CD4-positive, CD25-positive, alpha-beta regulatory T cell (primary cell): ENCODE measurements at regions not wholly inside any gene's neighbourhood (a gene's known extent, or its start where the extent isn't known, plus 50 kb on each side); places are given as distances from the start of the nearest gene placed in this dataset.
A peak's percentile ranks its signal among the peaks of the same experiment; 100 is the strongest.

Source experiments
- ATAC-seq, 2 donors: fragments of 150-1000 bp; cut with Tn5 transposase; one replicate each; pipeline ENCODE4 v1.10.0; 2021; ENCODE audit warnings: low read depth in 2 of 2, moderate number of reproducible peaks in 2 of 2, moderate library complexity in 1 of 2
- DNase-seq, 3 donors: peaks; one replicate each; pipeline versions ENCODE4 v3.0.0 to v3.0.0-alpha.2; 2012 to 2022; ENCODE audit warnings: mixed read lengths in 1 of 3
- H3K27ac ChIP-seq: one replicate; pipeline ENCODE4 v1.7.0; 2013; ENCODE audit warnings: mild to moderate bottlenecking, low read length; ENCODE audit not compliant: insufficient read depth, poor library complexity, severe bottlenecking
- H3K27me3 ChIP-seq: one replicate; pipeline ENCODE4 v1.7.0; 2013; ENCODE audit warnings: low read length; ENCODE audit not compliant: control insufficient read depth, insufficient read depth
- H3K36me3 ChIP-seq: one replicate; pipeline ENCODE4 v1.7.0; 2013; ENCODE audit warnings: mild to moderate bottlenecking, low read length, moderate library complexity; ENCODE audit not compliant: control insufficient read depth, insufficient read depth
- H3K4me1 ChIP-seq: 2 replicates; pipeline ENCODE4 v1.7.0; 2013; ENCODE audit warnings: mild to moderate bottlenecking, low read length; ENCODE audit not compliant: insufficient read depth, control insufficient read depth, poor library complexity, severe bottlenecking
- H3K4me3 ChIP-seq: one replicate; pipeline ENCODE4 v1.7.0; 2013; ENCODE audit warnings: low read depth, mild to moderate bottlenecking, low read length, moderate library complexity
- H3K9me3 ChIP-seq, 2 experiments: 1 replicate in 1 of 2; 2 replicates in 1 of 2; pipeline ENCODE4 v1.7.0; 2013; ENCODE audit warnings: low read length in 2 of 2, mild to moderate bottlenecking in 1 of 2, moderate library complexity in 1 of 2; ENCODE audit not compliant: control insufficient read depth in 2 of 2
- H3K27ac Mint-ChIP-seq, 3 donors: one replicate each; pipeline ENCODE4 v1.8.0; 2020 to 2022; ENCODE audit warnings: mild to moderate bottlenecking in 3 of 3, mixed read lengths in 3 of 3, moderate library complexity in 2 of 3
- H3K27me3 Mint-ChIP-seq: one replicate; pipeline ENCODE4 v1.8.0; 2022; ENCODE audit warnings: mild to moderate bottlenecking, mixed read lengths
- H3K36me3 Mint-ChIP-seq: one replicate; pipeline ENCODE4 v1.8.0; 2020; ENCODE audit warnings: mixed read lengths
- H3K4me1 Mint-ChIP-seq, 4 donors: one replicate each; pipeline ENCODE4 v1.8.0; 2020 to 2022; ENCODE audit warnings: mixed read lengths in 4 of 4, mild to moderate bottlenecking in 1 of 4
- H3K4me3 Mint-ChIP-seq, 4 donors: one replicate each; pipeline ENCODE4 v1.8.0; 2020 to 2022; ENCODE audit warnings: mild to moderate bottlenecking in 4 of 4, mixed read lengths in 4 of 4, moderate library complexity in 3 of 4
- H3K9me3 Mint-ChIP-seq, 7 donors: one replicate each; pipeline ENCODE4 v1.8.0; 2020 to 2022; ENCODE audit warnings: mixed read lengths in 7 of 7, mild to moderate bottlenecking in 3 of 7, moderate library complexity in 2 of 7

- Histone ChIP-seq H3K36me3 (no peaks in the 10 kb centered on the region), H3K27ac (no peak overlapping the region), H3K9me3 (no peaks in the 10 kb centered on the region), H3K4me1 (no peaks in the 10 kb centered on the region), H3K4me3 (no peak overlapping the region), H3K27me3 (no peaks in the 10 kb centered on the region)
- H3K9me3 Mint-ChIP-seq: peaks cover 0 to 8% (median 3%) of the 10 kb centered on the region in 7 donors
- DNase-seq (no peak), ATAC-seq (no peak)
- no peaks in the 10 kb centered on the region for H3K36me3 Mint-ChIP-seq
- H3K27ac Mint-ChIP-seq: no peak overlapping the region
- H3K4me3 Mint-ChIP-seq: no peak overlapping the region
- H3K27me3 Mint-ChIP-seq: peaks cover 5% of the 10 kb centered on the region
- H3K4me1 Mint-ChIP-seq: no peaks in the 10 kb centered on the region
These were observed 136.6 kb downstream of the PIK3R1 start for GRCh38 chr5:68352166-68352565.

- H3K9me3 Mint-ChIP-seq: peaks cover 0 to 3% (median 0%) of the 10 kb centered on the region in 7 donors
- no peak for ATAC-seq
- peaks cover 9% of the 10 kb centered on the region for H3K27me3 Mint-ChIP-seq
These were observed 138.0 kb downstream of the PIK3R1 start for GRCh38 chr5:68353605-68354004.

GRCh38 chr5:68354315-68354714 is 138.8 kb downstream of the PIK3R1 start:
- DNase-seq: no peak
- H3K27ac Mint-ChIP-seq: no peak overlapping the region
- ATAC-seq: no peak
- H3K27me3 Mint-ChIP-seq: peaks cover 9% of the 10 kb centered on the region
- H3K4me3 ChIP-seq: no peak overlapping the region
- H3K4me3 Mint-ChIP-seq: no peak overlapping the region
- H3K9me3 ChIP-seq: no peaks in the 10 kb centered on the region
- peaks cover 0 to 3% (median 0%) of the 10 kb centered on the region in 7 donors for H3K9me3 Mint-ChIP-seq
- H3K36me3 Mint-ChIP-seq: no peaks in the 10 kb centered on the region
- H3K27ac ChIP-seq: no peak overlapping the region
- no peaks in the 10 kb centered on the region for H3K36me3 ChIP-seq
- H3K4me1 ChIP-seq: no peaks in the 10 kb centered on the region
- H3K27me3 ChIP-seq: no peaks in the 10 kb centered on the region
- H3K4me1 Mint-ChIP-seq: no peaks in the 10 kb centered on the region

More at GRCh38 chr5:68353605-68354004, 138.0 kb downstream of the PIK3R1 start:
- Mint-ChIP-seq H3K36me3 (no peaks in the 10 kb centered on the region), H3K4me1 (no peaks in the 10 kb centered on the region), H3K4me3 (no peak overlapping the region), H3K27ac (no peak overlapping the region)
- DNase-seq: no peak
- no peak overlapping the region for H3K4me3 ChIP-seq
- no peaks in the 10 kb centered on the region for H3K27me3 ChIP-seq
- H3K36me3 ChIP-seq: no peaks in the 10 kb centered on the region
- H3K9me3 ChIP-seq: no peaks in the 10 kb centered on the region
- H3K4me1 ChIP-seq: no peaks in the 10 kb centered on the region
- no peak overlapping the region for H3K27ac ChIP-seq

GRCh38 chr5:68356216-68356615 is 140.7 kb downstream of the PIK3R1 start:
- Histone ChIP-seq H3K4me1 (no peaks in the 10 kb centered on the region), H3K4me3 (no peak overlapping the region), H3K9me3 (no peaks in the 10 kb centered on the region), H3K27ac (no peak overlapping the region), H3K27me3 (no peaks in the 10 kb centered on the region), H3K36me3 (no peaks in the 10 kb centered on the region)
- no peak overlapping the region for H3K27ac Mint-ChIP-seq
- no peak overlapping the region for H3K4me3 Mint-ChIP-seq
- peaks cover 18% of the 10 kb centered on the region for H3K27me3 Mint-ChIP-seq
- no peak for ATAC-seq
- H3K4me1 Mint-ChIP-seq: no peaks in the 10 kb centered on the region
- H3K36me3 Mint-ChIP-seq: no peaks in the 10 kb centered on the region
- peaks cover 0 to 5% (median 0%) of the 10 kb centered on the region in 7 donors for H3K9me3 Mint-ChIP-seq
- DNase-seq: no peak

GRCh38 chr5:68356623-68357022 is 141.1 kb downstream of the PIK3R1 start:
- Histone ChIP-seq H3K4me3 (no peak overlapping the region), H3K9me3 (no peaks in the 10 kb centered on the region), H3K27me3 (no peaks in the 10 kb centered on the region), H3K36me3 (no peaks in the 10 kb centered on the region), H3K27ac (no peak overlapping the region), H3K4me1 (no peaks in the 10 kb centered on the region)
- Mint-ChIP-seq H3K27me3 (peaks cover 18% of the 10 kb centered on the region), H3K4me1 (no peaks in the 10 kb centered on the region), H3K4me3 (no peak overlapping the region), H3K9me3 (peaks cover 0 to 5% (median 0%) of the 10 kb centered on the region in 7 donors), H3K27ac (no peak overlapping the region), H3K36me3 (no peaks in the 10 kb centered on the region)
- no peak for ATAC-seq
- DNase-seq: no peak

GRCh38 chr5:68359699-68360098 is 144.1 kb downstream of the PIK3R1 start:
- ATAC-seq: no peak
- H3K4me1 ChIP-seq: no peaks in the 10 kb centered on the region
- H3K4me3 Mint-ChIP-seq: no peak overlapping the region
- H3K27me3 ChIP-seq: peaks cover 2% of the 10 kb centered on the region
- H3K9me3 ChIP-seq: peaks cover 0 to 3% of the 10 kb centered on the region in 2 experiments
- no peaks in the 10 kb centered on the region for H3K4me1 Mint-ChIP-seq
- H3K27ac Mint-ChIP-seq: no peak overlapping the region
- H3K27ac ChIP-seq: no peak overlapping the region
- no peak overlapping the region for H3K4me3 ChIP-seq
- H3K36me3 ChIP-seq: no peaks in the 10 kb centered on the region
- no peaks in the 10 kb centered on the region for H3K36me3 Mint-ChIP-seq
- peaks cover 0 to 2% (median 0%) of the 10 kb centered on the region in 7 donors for H3K9me3 Mint-ChIP-seq
- no peak for DNase-seq
- H3K27me3 Mint-ChIP-seq: peaks cover 24% of the 10 kb centered on the region

- ATAC-seq (no peak), DNase-seq (no peak)
- Histone ChIP-seq H3K27me3 (peaks cover 2% of the 10 kb centered on the region), H3K9me3 (peaks cover 0 to 3% of the 10 kb centered on the region in 2 experiments), H3K4me1 (no peaks in the 10 kb centered on the region), H3K4me3 (no peak overlapping the region), H3K27ac (no peak overlapping the region), H3K36me3 (no peaks in the 10 kb centered on the region)
- H3K27me3 Mint-ChIP-seq: peaks cover 24% of the 10 kb centered on the region
- H3K4me1 Mint-ChIP-seq: peaks cover 0 to 12% (median 5%) of the 10 kb centered on the region in 4 donors
- H3K9me3 Mint-ChIP-seq: peaks cover 0 to 3% (median 0%) of the 10 kb centered on the region in 7 donors
- H3K36me3 Mint-ChIP-seq: no peaks in the 10 kb centered on the region
- no peak overlapping the region for H3K27ac Mint-ChIP-seq
- H3K4me3 Mint-ChIP-seq: no peak overlapping the region
These were observed 146.8 kb downstream of the PIK3R1 start for GRCh38 chr5:68362331-68362730.

GRCh38 chr5:68365889-68366288 is 150.3 kb downstream of the PIK3R1 start:
- no peaks in the 10 kb centered on the region for H3K36me3 Mint-ChIP-seq
- no peaks in the 10 kb centered on the region for H3K36me3 ChIP-seq
- H3K27me3 ChIP-seq: peaks cover 2% of the 10 kb centered on the region
- H3K27ac Mint-ChIP-seq: peak overlapping the region in 1 of 3 donors; percentile 12
- peaks cover 5 to 36% (median 22%) of the 10 kb centered on the region in 4 donors for H3K4me1 Mint-ChIP-seq
- no peak for ATAC-seq
- H3K4me3 Mint-ChIP-seq: no peak overlapping the region
- H3K9me3 Mint-ChIP-seq: peaks cover 0 to 6% (median 0%) of the 10 kb centered on the region in 7 donors
- H3K4me3 ChIP-seq: no peak overlapping the region
- no peak overlapping the region for H3K27ac ChIP-seq
- H3K9me3 ChIP-seq: peaks cover 0 to 3% of the 10 kb centered on the region in 2 experiments
- H3K4me1 ChIP-seq: peaks cover 5% of the 10 kb centered on the region
- no peak for DNase-seq
- H3K27me3 Mint-ChIP-seq: peaks cover 14% of the 10 kb centered on the region
